Neural cell (in vitro differentiated cells): ENCODE measurements at regions not wholly inside any gene's neighbourhood (a gene's known extent, or its start where the extent isn't known, plus 50 kb on each side); places are given as distances from the start of the nearest gene placed in this dataset.

Source experiments
- H2AFZ ChIP-seq: fragments of 200-600, 300-800 bp; sonication (generic), shearing (Covaris generic); 2 replicates; pipeline ENCODE4 v1.6.0; 2014; ENCODE audit warnings: low read depth, mild to moderate bottlenecking, antibody characterized with exemption, low read length, moderate library complexity
- H3F3A ChIP-seq: fragments of 200-600 bp; shearing (Covaris generic); 2 replicates; pipeline ENCODE4 v1.6.1; 2016; ENCODE audit warnings: mild to moderate bottlenecking, moderate library complexity, mixed read lengths, antibody characterized with exemption, low read length; ENCODE audit not compliant: insufficient read depth, poor library complexity, severe bottlenecking
- H3K27ac ChIP-seq: fragments of 200-600, 300-800 bp; sonication (generic), shearing (Covaris generic); 2 replicates; pipeline ENCODE4 v1.5.1; 2014; ENCODE audit warnings: mild to moderate bottlenecking, low read length, moderate library complexity
- H3K27me3 ChIP-seq: fragments of 300-800, 200-600 bp; sonication (generic), shearing (Covaris generic); 2 replicates; pipeline ENCODE4 v1.6.0; 2014; ENCODE audit warnings: mild to moderate bottlenecking, low read depth, low read length, moderate library complexity; ENCODE audit not compliant: insufficient read depth
- H3K36me3 ChIP-seq: fragments of 300-800, 200-600 bp; sonication (generic), shearing (Covaris generic); 2 replicates; pipeline ENCODE4 v1.5.1; 2014; ENCODE audit warnings: mild to moderate bottlenecking, antibody characterized with exemption, low read length, moderate library complexity; ENCODE audit not compliant: insufficient read depth
- H3K4me2 ChIP-seq: fragments of 300-800, 200-600 bp; sonication (generic), shearing (Covaris generic); 2 replicates; pipeline ENCODE4 v1.6.0; 2014; ENCODE audit warnings: mild to moderate bottlenecking, low read length
- H3K4me3 ChIP-seq: fragments of 300-800, 200-600 bp; sonication (generic), shearing (Covaris generic); 2 replicates; pipeline ENCODE4 v1.5.1; 2014; ENCODE audit warnings: mild to moderate bottlenecking, low read length, moderate library complexity
- H3K79me2 ChIP-seq: fragments of 200-600 bp; shearing (Covaris generic); replicated peaks from 2 replicates; pipeline ENCODE4 v1.6.0; 2014; ENCODE audit warnings: mild to moderate bottlenecking, low read length, moderate library complexity; ENCODE audit not compliant: insufficient read depth
- H3K9ac ChIP-seq: fragments of 300-800, 200-600 bp; sonication (generic), shearing (Covaris generic); 2 replicates; pipeline ENCODE4 v1.6.1; 2016; ENCODE audit warnings: mild to moderate bottlenecking, low read length, mixed read lengths
- H3K9me2 ChIP-seq: fragments of 200-600 bp; shearing (Covaris generic); 2 replicates; pipeline ENCODE4 v1.6.1; 2016; ENCODE audit warnings: mild to moderate bottlenecking, low read length, mixed read lengths; ENCODE audit not compliant: insufficient read depth
- H3K9me3 ChIP-seq: fragments of 200-600, 300-800 bp; sonication (generic), shearing (Covaris generic); 2 replicates; pipeline ENCODE4 v1.6.1; 2016; ENCODE audit warnings: mild to moderate bottlenecking, mixed run types, low read length, moderate library complexity, mixed read lengths
- H4K20me1 ChIP-seq: fragments of 200-600 bp; shearing (Covaris generic); 2 replicates; pipeline ENCODE4 v1.6.1; 2016; ENCODE audit warnings: mild to moderate bottlenecking, mixed run types; ENCODE audit not compliant: insufficient read depth
- EP300 ChIP-seq: fragments of 450-650 bp; conservative IDR thresholded peaks from 2 replicates; pipeline ENCODE4 v1.6.1; 2014; ENCODE audit warnings: antibody characterized with exemption, mild to moderate bottlenecking, moderate library complexity; ENCODE audit not compliant: poor library complexity, severe bottlenecking
- EZH2 ChIP-seq: fragments of 200-600, 300-800 bp; shearing (Covaris generic), sonication (generic); IDR thresholded peaks from 2 replicates; pipeline ENCODE4 v1.6.1; 2014; ENCODE audit warnings: antibody characterized with exemption, low read length, borderline replicate concordance, mild to moderate bottlenecking; ENCODE audit not compliant: insufficient read depth, poor library complexity, severe bottlenecking
- MXI1 ChIP-seq: fragments of 450-650 bp; conservative IDR thresholded peaks from 2 replicates; pipeline ENCODE4 v1.6.1; 2014; ENCODE audit warnings: antibody characterized with exemption, mild to moderate bottlenecking; ENCODE audit not compliant: poor library complexity, severe bottlenecking
- POLR2AphosphoS5 ChIP-seq: IDR thresholded peaks from 2 replicates; pipeline ENCODE4 v1.6.1; 2012
- RAD21 ChIP-seq: fragments of 450-650 bp; conservative IDR thresholded peaks from 2 replicates; pipeline ENCODE4 v1.6.1; 2014; ENCODE audit warnings: antibody characterized with exemption, mild to moderate bottlenecking, moderate library complexity
- SMC3 ChIP-seq: fragments of 450-650 bp; conservative IDR thresholded peaks from 2 replicates; pipeline ENCODE4 v1.6.1; 2014; ENCODE audit warnings: antibody characterized with exemption, mild to moderate bottlenecking, moderate library complexity; ENCODE audit not compliant: poor library complexity
- TAF1 ChIP-seq: IDR thresholded peaks from 2 replicates; pipeline ENCODE4 v1.6.1; 2012; ENCODE audit warnings: low read depth
- TF ChIP-seq, protein P1 (sequence below): IDR thresholded peaks from 2 replicates; pipeline ENCODE4 v1.6.1; 2012; ENCODE audit warnings: borderline replicate concordance

DNA sequence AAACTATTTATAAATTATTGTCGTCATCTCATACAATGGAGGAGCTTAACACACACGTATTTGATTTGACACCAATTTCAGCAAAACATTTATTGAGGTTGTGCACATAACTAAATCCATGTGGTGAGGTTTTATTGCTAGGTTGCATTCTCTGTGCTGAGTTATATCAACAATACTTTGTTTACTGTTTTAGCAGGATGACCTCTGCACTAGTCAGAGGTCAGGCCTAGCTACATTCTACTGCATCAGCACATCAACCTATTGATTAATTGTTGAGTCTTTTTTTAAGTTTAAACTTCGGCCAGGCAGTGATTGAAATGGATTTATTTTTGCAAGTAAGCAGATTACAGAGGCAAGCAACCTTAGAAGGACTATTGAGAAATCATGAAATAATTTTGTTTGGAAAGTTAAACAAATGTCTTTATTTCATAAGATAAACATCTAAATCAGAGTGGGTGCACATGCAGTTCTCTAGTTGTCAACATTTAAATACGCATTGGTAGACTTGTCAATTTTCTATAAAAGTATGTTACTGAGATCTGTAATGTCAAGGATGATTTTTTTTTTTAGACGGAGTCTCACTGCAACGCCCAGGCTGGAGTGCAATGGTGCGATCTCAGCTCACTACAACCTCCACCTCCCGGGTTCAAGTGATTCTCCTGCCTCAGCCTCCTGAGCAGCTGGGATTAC lies 75.2 kb upstream of the CD28 start:
- Histone ChIP-seq H3K9me3 (no peaks in the 10 kb centered on the region), H3K9ac (no peak overlapping the region), H4K20me1 (no peaks in the 10 kb centered on the region), H3K4me2 (no peak overlapping the region), H3K79me2 (no peaks in the 10 kb centered on the region), H3K9me2 (no peaks in the 10 kb centered on the region), H3K27me3 (no peaks in the 10 kb centered on the region), H3K27ac (no peak overlapping the region), H3K36me3 (no peaks in the 10 kb centered on the region), H3F3A (no peaks in the 10 kb centered on the region), H2AFZ (no peak overlapping the region), H3K4me3 (no peak overlapping the region)
- no peak for TF ChIP-seq MXI1
- no peak for TF ChIP-seq EZH2
- no peak for TF ChIP-seq RAD21
- no peak for TF ChIP-seq EP300
- TF ChIP-seq TAF1, result no peak
- TF ChIP-seq, protein P1, sequence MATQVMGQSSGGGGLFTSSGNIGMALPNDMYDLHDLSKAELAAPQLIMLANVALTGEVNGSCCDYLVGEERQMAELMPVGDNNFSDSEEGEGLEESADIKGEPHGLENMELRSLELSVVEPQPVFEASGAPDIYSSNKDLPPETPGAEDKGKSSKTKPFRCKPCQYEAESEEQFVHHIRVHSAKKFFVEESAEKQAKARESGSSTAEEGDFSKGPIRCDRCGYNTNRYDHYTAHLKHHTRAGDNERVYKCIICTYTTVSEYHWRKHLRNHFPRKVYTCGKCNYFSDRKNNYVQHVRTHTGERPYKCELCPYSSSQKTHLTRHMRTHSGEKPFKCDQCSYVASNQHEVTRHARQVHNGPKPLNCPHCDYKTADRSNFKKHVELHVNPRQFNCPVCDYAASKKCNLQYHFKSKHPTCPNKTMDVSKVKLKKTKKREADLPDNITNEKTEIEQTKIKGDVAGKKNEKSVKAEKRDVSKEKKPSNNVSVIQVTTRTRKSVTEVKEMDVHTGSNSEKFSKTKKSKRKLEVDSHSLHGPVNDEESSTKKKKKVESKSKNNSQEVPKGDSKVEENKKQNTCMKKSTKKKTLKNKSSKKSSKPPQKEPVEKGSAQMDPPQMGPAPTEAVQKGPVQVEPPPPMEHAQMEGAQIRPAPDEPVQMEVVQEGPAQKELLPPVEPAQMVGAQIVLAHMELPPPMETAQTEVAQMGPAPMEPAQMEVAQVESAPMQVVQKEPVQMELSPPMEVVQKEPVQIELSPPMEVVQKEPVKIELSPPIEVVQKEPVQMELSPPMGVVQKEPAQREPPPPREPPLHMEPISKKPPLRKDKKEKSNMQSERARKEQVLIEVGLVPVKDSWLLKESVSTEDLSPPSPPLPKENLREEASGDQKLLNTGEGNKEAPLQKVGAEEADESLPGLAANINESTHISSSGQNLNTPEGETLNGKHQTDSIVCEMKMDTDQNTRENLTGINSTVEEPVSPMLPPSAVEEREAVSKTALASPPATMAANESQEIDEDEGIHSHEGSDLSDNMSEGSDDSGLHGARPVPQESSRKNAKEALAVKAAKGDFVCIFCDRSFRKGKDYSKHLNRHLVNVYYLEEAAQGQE, result no peak
- TF ChIP-seq POLR2AphosphoS5, result no peak

- H3K79me2 ChIP-seq, result no peaks in the 10 kb centered on the region
- H2AFZ ChIP-seq, result no peak overlapping the region
- no peak overlapping the region for H3K9ac ChIP-seq
- H3K36me3 ChIP-seq, result no peaks in the 10 kb centered on the region
- H3K4me3 ChIP-seq, result no peak overlapping the region
- H3F3A ChIP-seq, result no peaks in the 10 kb centered on the region
- H3K27me3 ChIP-seq, result no peaks in the 10 kb centered on the region
- H3K4me2 ChIP-seq, result no peak overlapping the region
- H3K9me3 ChIP-seq, result no peaks in the 10 kb centered on the region
- H3K9me2 ChIP-seq, result no peaks in the 10 kb centered on the region
- no peak overlapping the region for H3K27ac ChIP-seq
- no peaks in the 10 kb centered on the region for H4K20me1 ChIP-seq
- TF ChIP-seq SMC3 (no peak), EP300 (no peak), POLR2AphosphoS5 (no peak)
- TF ChIP-seq, protein P1, result no peak
Measured at GRCh38 chr2:203636588-203637470, 69.6 kb upstream of the CD28 start.
